Esophagus (tissue), 2 donors: ENCODE measurements at regions not wholly inside any gene's neighbourhood (a gene's known extent, or its start where the extent isn't known, plus 50 kb on each side); places are given as distances from the start of the nearest gene placed in this dataset.
"Not testable (repeated sequence)": the region's sequence is repeated elsewhere in the genome, so short reads cannot be mapped to it uniquely, and the experiment has no call there.

Experiments used
- H3K27ac ChIP-seq, 2 donors: one replicate each; pipeline ENCODE4 v1.5.1; 2013; ENCODE audit warnings: low read depth in 2 of 2, mild to moderate bottlenecking in 2 of 2, inconsistent platforms in 1 of 2, low read length in 1 of 2, moderate library complexity in 1 of 2
- H3K27me3 ChIP-seq, 2 donors: one replicate each; pipeline ENCODE4 v1.6.1; 2013; ENCODE audit warnings: low read length in 2 of 2, control low read depth in 1 of 2, mild to moderate bottlenecking in 1 of 2; ENCODE audit not compliant: insufficient read depth in 2 of 2, control insufficient read depth in 1 of 2
- H3K36me3 ChIP-seq, 2 donors: one replicate each; pipeline ENCODE4 v1.6.1; 2013; ENCODE audit warnings: low read length in 1 of 2; ENCODE audit not compliant: control insufficient read depth in 2 of 2, insufficient read depth in 2 of 2
- H3K4me1 ChIP-seq, 2 donors: one replicate each; pipeline ENCODE4 v1.6.1; 2013; ENCODE audit warnings: low read length in 1 of 2; ENCODE audit not compliant: control insufficient read depth in 2 of 2, insufficient read depth in 2 of 2
- H3K4me3 ChIP-seq, 2 donors: one replicate each; pipeline ENCODE4 v1.5.1; 2013; ENCODE audit warnings: low read length in 2 of 2, mild to moderate bottlenecking in 2 of 2, low read depth in 1 of 2, moderate library complexity in 1 of 2
- H3K9me3 ChIP-seq, 2 donors: one replicate each; pipeline ENCODE4 v1.6.1; 2013; ENCODE audit warnings: mild to moderate bottlenecking in 2 of 2, low read depth in 1 of 2, low read length in 1 of 2, moderate library complexity in 1 of 2; ENCODE audit not compliant: control insufficient read depth in 2 of 2, insufficient read depth in 1 of 2
- WGBS, 2 donors: extraction: QIAGEN DNeasy Blood & Tissue Kit; methylation state at CpG; one replicate each; pipeline ENCODE4 v1.1.7; 2013; 5-methylcytosine and 5-hydroxymethylcytosine counted together
- donor health status: healthy with polysubstance abuse.
- donor health status: Bipolar disorder and iron deficiency.

DNA sequence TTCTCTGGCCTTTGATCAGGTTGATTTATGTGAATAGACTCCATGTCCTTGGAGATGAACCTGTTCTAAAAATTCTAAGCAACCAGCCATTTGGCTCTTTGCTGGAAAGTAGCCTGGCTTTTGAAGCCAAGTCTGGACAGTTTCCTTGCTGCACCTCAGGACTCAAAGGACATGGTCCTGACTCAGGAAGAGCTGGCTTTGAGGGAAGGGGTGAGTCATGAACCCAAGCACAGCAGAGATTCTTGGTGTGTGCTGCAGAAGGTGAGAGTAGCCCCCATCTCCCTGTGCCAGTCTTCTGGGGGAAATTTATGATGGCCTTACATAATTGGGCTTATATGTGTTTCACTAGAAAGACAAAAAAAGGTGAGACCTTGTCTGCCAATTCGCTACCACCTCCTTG is 287.2 kb upstream of the PLGLB2 start:
- H3K27ac ChIP-seq, H3K36me3 ChIP-seq, H3K4me3 ChIP-seq, H3K27me3 ChIP-seq, H3K9me3 ChIP-seq, H3K4me1 ChIP-seq: not testable (repeated sequence)
- no CpG with 5 or more reads among the region's 1 CpG for WGBS, 2 donors

DNA sequence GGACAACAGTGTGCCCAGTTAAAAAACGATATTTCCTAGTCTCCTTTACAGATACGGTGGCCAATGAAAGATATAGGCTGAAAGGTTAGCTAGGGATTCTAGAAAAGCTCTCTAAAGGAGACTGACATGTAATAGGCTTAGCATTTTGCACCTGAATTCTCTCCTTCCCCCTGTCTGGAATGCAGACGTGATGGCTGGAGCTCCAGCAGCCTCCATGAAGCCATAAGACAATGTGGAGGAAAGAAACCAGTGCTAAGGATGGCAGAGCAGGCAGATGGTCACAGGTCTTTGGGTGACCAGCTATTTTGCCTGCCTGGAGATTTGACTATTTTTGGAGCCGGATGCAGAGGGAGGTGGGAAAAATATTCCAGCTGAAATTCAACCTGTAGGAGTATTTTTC is 286.2 kb upstream of the PLGLB2 start:
- WGBS, 2 donors: 91 to 92% methylated on average over 3 to 4 of the region's 4 CpGs
- H3K4me3 ChIP-seq, H3K4me1 ChIP-seq, H3K27me3 ChIP-seq, H3K36me3 ChIP-seq, H3K9me3 ChIP-seq, H3K27ac ChIP-seq: not testable (repeated sequence)

DNA sequence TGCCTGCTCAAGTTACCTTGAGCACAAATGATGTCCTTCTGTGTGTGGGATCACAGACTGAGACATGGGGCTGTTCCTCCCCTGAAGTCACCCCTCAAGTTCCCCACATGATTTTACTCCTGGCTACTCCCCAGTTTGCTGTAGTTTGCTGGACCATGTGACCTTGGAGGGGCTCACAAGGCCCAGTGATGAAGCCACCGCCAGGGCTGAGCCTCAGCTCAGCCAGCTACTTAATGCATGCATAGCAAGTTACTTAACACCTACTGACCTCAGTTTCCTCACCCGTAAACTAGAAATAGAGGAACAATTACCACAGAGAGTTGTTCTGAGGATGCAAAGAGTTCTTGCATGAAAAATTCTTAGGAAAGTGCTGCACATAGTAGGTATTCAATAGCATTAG is 283.7 kb upstream of the PLGLB2 start:
- not testable (repeated sequence) for H3K27me3 ChIP-seq, H3K36me3 ChIP-seq, H3K27ac ChIP-seq, H3K4me1 ChIP-seq, H3K4me3 ChIP-seq, H3K9me3 ChIP-seq
- 80 to 89% methylated on average over 2 of the region's 2 CpGs for WGBS, 2 donors

DNA sequence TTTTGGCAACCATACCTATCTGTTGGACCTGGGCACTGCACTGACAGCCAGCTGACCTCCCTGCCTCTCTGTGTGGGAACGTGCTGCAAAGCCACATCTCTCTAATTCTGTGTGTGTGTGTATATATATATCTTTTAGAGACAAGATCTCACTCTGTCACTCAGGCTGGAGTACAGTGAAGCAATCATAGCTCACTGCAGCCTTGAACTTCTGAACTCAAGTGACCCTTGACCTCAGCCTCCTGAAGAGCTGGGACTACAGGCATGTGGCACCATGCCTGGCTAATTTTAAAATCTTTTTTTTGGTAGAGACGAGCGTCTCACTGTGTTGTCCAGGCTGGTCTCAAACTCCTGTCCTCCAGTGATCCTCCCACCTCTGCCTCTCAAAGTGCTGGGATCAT is 282.2 kb upstream of the PLGLB2 start:
- not testable (repeated sequence) for H3K9me3 ChIP-seq, H3K4me3 ChIP-seq, H3K4me1 ChIP-seq, H3K27me3 ChIP-seq, H3K36me3 ChIP-seq, H3K27ac ChIP-seq
- 50 to 71% methylated on average over 1 of the region's 3 CpGs for WGBS, 2 donors

DNA sequence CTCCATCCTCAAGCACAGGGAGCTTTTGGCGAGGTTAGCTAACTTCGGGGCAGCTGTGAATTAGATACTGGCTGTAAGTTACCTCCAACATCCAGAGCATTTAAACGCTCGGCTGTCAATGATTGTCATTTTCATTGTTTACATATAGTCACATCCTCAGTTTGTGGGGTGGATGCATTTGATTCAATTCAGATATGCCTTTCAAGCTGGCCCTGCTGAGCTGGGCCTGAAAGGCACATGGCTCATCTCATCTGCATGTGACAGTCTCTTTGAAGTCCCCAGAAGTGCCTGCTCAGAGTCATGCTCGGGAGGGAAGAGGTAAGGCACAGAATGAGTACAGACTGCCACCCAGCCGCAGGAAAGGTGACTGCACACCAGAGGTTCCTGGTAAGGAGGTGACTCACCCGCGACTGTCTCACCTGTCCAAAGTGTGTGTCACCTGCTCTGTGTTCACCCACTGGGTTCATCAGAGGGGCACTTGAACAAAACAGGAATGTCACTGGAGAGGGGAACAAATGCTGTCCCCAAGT is 281.2 kb upstream of the PLGLB2 start:
- not testable (repeated sequence) for H3K27me3 ChIP-seq, H3K4me3 ChIP-seq, H3K36me3 ChIP-seq, H3K9me3 ChIP-seq, H3K27ac ChIP-seq, H3K4me1 ChIP-seq
- WGBS, 2 donors: 51 to 70% methylated on average over 7 of the region's 8 CpGs

DNA sequence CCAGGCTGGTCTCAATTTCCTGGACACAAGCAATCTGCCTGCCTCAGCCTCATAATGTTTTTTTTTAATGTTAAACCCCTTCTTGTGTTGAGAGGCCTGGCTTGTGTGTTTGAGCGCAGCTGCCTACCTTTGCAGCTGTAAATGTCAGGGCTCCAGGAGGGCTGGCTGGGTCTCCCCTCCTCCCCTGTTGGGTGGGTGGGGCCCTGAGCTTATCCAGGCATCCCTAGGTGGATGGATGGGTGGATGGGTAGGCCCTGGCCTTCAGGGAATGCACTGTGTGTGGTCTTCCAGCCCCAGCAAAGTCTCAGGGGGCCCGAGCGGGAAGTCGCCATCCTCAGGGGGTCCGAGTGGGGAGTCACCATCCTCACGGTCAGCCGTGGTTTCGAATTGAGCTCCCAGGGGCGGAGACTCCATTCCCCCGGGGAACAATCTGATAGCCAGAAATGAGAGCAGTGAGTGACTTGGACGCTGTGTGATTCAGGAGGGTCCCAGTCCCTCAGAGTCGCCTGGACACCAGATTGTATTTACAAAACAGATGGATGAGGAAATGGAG is 279.4 kb upstream of the PLGLB2 start:
- H3K9me3 ChIP-seq, H3K36me3 ChIP-seq, H3K27me3 ChIP-seq, H3K27ac ChIP-seq, H3K4me1 ChIP-seq, H3K4me3 ChIP-seq: not testable (repeated sequence)
- 64 to 81% methylated on average over 10 to 12 of the region's 12 CpGs for WGBS, 2 donors

DNA sequence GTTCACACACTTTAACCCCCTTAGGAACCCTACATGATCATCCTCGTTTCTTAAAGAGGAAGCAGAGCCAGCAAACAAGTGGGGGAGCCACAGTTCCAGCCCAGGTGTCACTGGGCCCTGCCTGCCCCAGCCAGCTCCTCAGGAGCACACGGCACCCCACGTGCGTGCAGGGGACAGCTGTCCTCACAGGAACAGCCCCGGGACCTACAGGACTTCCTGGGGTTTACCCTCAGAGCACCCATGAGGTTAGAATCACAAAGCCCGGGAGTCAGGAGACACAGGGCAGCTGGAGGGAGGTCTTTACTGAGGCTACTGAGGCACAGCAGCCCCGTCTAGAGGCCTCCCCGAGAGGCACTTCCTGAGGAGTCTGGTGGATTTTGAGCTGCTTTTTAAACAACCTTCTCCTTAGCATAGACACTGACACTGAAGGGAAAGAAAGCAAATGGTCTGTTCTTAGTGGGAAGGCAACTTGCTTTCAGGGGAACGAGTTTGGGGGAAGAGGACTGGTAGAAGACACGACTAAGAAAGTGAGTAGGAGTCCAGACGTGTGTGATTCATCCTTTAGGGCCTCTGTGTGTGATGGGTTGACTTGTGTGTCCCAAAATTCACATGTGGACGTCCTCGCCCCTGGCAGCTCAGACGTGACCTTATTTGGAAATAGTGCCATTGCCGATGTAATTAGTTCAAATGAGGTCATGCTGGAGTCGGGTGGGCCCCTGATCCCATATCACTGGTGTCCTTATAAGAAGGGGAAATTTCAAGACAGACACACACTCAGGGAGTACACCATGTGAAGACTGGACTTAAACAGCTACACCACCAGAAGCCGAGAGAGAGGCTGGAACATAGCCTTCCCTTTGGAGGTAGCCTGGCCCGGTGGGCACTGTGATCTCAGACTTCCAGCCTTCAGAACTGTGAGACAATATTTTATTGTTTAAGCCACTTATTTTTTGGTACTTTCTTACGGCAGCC is 278.4 kb upstream of the PLGLB2 start:
- not testable (repeated sequence) for H3K27me3 ChIP-seq, H3K9me3 ChIP-seq, H3K4me3 ChIP-seq, H3K4me1 ChIP-seq, H3K27ac ChIP-seq, H3K36me3 ChIP-seq
- WGBS, 2 donors: 71% methylated on average over 14 to 17 of the region's 19 CpGs

DNA sequence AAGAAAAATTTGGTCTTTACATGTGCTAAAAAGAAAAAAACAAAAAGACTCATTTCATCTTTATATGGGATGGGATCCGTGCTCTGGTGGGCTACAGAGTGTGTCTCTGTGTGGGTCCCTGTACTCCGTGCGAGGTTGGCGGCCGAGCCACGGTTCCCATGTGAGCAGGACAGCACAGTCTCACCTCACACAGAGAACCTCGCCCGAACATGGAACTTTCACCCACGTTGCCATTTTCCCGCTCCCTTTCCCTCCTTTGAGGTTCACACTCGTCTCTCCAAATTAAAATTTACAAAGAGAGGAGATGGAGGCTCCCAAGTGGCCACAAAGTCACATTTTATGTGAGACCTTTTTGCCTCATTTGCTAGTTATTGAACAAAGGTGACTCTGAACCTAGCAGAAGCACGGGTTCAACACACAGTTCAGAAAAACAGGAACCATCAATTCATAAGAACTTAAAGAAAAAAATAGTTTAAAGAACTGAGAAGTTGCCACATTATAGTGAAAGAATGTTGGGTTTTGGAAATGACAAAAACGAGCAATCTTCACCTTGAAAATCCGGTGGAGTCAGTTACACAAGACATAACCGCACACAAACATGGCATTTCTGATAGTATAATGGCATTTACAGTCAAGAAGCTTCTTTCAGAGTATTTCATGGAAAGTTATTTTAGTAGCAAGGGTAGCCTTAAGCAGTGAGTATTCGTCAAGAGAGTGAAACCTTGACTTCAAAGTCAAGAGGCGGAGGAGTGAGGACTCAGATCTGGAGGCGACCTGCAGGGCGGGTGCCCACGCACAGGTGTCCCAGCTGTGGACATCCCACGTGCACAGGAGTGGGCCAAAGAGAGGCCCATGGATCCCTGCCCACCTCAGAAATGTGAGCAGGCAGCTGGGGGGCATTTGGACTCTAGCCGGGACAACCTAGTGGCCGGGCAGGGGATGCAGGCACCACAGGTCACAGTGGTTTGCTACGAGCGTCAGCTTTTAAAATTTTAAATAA is 277.2 kb upstream of the PLGLB2 start:
- H3K4me3 ChIP-seq, H3K9me3 ChIP-seq, H3K36me3 ChIP-seq, H3K27ac ChIP-seq, H3K27me3 ChIP-seq, H3K4me1 ChIP-seq: not testable (repeated sequence)
- 80 to 86% methylated on average over 21 to 23 of the region's 25 CpGs for WGBS, 2 donors

DNA sequence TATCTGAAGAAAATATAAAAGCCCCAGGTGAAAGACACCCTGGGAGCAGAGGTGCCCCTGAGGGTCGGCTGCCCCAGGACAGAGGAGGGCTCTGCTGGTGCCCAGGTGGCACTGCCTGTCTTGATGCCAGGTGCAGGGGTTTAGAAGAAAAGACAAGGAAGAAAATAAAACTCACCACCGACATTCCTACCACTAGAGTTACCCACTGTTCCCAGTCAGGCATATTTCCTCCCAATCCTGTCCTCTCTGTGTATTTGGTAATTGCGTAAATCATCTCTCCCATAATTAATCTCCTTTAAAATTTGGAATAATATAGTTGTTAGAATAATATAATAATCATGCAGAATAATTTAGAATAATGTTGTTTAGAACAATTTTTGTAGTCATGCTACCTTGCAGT is 276.4 kb upstream of the PLGLB2 start:
- WGBS, 2 donors: 77 to 81% methylated on average over 2 to 3 of the region's 3 CpGs
- not testable (repeated sequence) for H3K27me3 ChIP-seq, H3K4me1 ChIP-seq, H3K4me3 ChIP-seq, H3K9me3 ChIP-seq, H3K27ac ChIP-seq, H3K36me3 ChIP-seq
